Loucy (cell line): ENCODE measurements at regions not wholly inside any gene's neighbourhood (a gene's known extent, or its start where the extent isn't known, plus 50 kb on each side); places are given as distances from the start of the nearest gene placed in this dataset.

Source experiments
- H2AFZ ChIP-seq: fragments of 200-600 bp; sonication (generic); 2 replicates; pipeline ENCODE4 v1.6.0; 2016; ENCODE audit warnings: antibody characterized with exemption, mild to moderate bottlenecking, low read length, moderate library complexity
- H3F3A ChIP-seq: fragments of 200-600 bp; 2 replicates; pipeline ENCODE4 v1.6.0; 2016; ENCODE audit warnings: antibody characterized with exemption, low read depth, mild to moderate bottlenecking
- H3K27me3 ChIP-seq: fragments of 200-600 bp; sonication (generic); 2 replicates; pipeline ENCODE4 v1.6.1; 2014; ENCODE audit warnings: low read length, mild to moderate bottlenecking; ENCODE audit not compliant: insufficient read depth, poor library complexity, severe bottlenecking
- H3K36me3 ChIP-seq: fragments of 200-600 bp; sonication (generic); 2 replicates; pipeline ENCODE4 v1.6.1; 2016; ENCODE audit warnings: low read length; ENCODE audit not compliant: insufficient read depth
- H3K4me1 ChIP-seq: fragments of 200-600 bp; sonication (generic); 2 replicates; pipeline ENCODE4 v1.5.1; 2014; ENCODE audit warnings: low read length, mild to moderate bottlenecking; ENCODE audit not compliant: insufficient read depth, poor library complexity, severe bottlenecking
- H3K4me2 ChIP-seq: fragments of 200-600 bp; sonication (generic); 2 replicates; pipeline ENCODE4 v1.6.0; 2014; ENCODE audit warnings: antibody characterized with exemption, low read length, low read depth, mild to moderate bottlenecking; ENCODE audit not compliant: poor library complexity, severe bottlenecking
- H3K4me3 ChIP-seq: fragments of 200-600 bp; sonication (generic); 2 replicates; pipeline ENCODE4 v1.5.1; 2014; ENCODE audit warnings: low read length, mild to moderate bottlenecking, mixed read lengths; ENCODE audit not compliant: poor library complexity, severe bottlenecking
- H3K79me2 ChIP-seq: fragments of 200-600 bp; sonication (generic); 2 replicates; pipeline ENCODE4 v1.6.1; 2014; ENCODE audit warnings: low read length; ENCODE audit not compliant: insufficient read depth
- H3K9ac ChIP-seq: fragments of 200-600 bp; sonication (generic); 2 replicates; pipeline ENCODE4 v1.6.0; 2014; ENCODE audit warnings: mild to moderate bottlenecking, low read depth, low read length, moderate library complexity; ENCODE audit not compliant: poor library complexity, severe bottlenecking
- H3K9me2 ChIP-seq: fragments of 200-600 bp; sonication (generic); replicated peaks from 2 replicates; pipeline ENCODE4 v1.6.1; 2016; ENCODE audit warnings: low read depth, low read length, mixed read lengths
- H3K9me3 ChIP-seq: fragments of 200-600 bp; sonication (generic); 2 replicates; pipeline ENCODE4 v1.6.1; 2014; ENCODE audit warnings: mild to moderate bottlenecking, antibody characterized with exemption, low read length, low read depth; ENCODE audit not compliant: insufficient read depth
- H4K20me1 ChIP-seq: fragments of 200-600 bp; sonication (generic); 2 replicates; pipeline ENCODE4 v1.6.0; 2014; ENCODE audit warnings: antibody characterized with exemption, low read length, mild to moderate bottlenecking; ENCODE audit not compliant: insufficient read depth, poor library complexity, severe bottlenecking
- EZH2phosphoT487 ChIP-seq: fragments of 200-600 bp; IDR thresholded peaks from 2 replicates; pipeline ENCODE4 v1.6.1; 2018; ENCODE audit warnings: antibody characterized with exemption, mild to moderate bottlenecking, moderate library complexity, borderline replicate concordance
- TF ChIP-seq, protein P1 (sequence below): fragments of 200-600 bp; sonication (generic); conservative IDR thresholded peaks from 2 replicates; pipeline ENCODE4 v1.5.1; 2014; ENCODE audit warnings: mild to moderate bottlenecking, antibody characterized with exemption, low read length

DNA sequence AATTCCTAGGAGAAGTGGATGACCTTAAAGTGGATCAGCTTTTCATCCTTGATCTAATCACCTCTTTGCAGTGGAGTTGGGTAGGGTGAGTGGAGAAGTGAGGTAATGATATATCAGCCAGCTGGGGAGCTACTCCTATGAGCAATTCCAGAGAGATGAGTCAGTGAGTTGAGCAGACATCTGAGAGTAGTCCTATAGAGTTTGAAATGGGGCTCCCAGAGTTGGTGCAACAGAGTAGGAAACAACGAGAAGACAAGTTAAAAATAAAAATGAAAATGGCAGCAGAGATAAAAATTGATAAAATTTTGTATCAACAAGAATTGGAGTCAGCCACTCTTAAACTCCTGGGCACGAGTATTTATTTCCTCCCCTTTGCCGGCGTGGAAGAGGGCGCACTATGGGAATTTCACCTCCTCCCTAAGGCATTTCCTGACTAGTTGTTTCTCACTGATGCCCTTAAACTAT, 150.8 kb upstream of the DPH6 start:
- TF ChIP-seq, protein P1, sequence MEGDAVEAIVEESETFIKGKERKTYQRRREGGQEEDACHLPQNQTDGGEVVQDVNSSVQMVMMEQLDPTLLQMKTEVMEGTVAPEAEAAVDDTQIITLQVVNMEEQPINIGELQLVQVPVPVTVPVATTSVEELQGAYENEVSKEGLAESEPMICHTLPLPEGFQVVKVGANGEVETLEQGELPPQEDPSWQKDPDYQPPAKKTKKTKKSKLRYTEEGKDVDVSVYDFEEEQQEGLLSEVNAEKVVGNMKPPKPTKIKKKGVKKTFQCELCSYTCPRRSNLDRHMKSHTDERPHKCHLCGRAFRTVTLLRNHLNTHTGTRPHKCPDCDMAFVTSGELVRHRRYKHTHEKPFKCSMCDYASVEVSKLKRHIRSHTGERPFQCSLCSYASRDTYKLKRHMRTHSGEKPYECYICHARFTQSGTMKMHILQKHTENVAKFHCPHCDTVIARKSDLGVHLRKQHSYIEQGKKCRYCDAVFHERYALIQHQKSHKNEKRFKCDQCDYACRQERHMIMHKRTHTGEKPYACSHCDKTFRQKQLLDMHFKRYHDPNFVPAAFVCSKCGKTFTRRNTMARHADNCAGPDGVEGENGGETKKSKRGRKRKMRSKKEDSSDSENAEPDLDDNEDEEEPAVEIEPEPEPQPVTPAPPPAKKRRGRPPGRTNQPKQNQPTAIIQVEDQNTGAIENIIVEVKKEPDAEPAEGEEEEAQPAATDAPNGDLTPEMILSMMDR, result no peak
- TF ChIP-seq EZH2phosphoT487, result no peak
- Histone ChIP-seq H3K4me3 (no peak overlapping the region), H3F3A (no peaks in the 10 kb centered on the region), H2AFZ (no peak overlapping the region), H3K79me2 (no peaks in the 10 kb centered on the region), H3K4me2 (no peak overlapping the region), H4K20me1 (no peaks in the 10 kb centered on the region), H3K27me3 (no peaks in the 10 kb centered on the region), H3K9me3 (no peaks in the 10 kb centered on the region), H3K4me1 (no peaks in the 10 kb centered on the region), H3K9me2 (no peaks in the 10 kb centered on the region), H3K9ac (no peak overlapping the region), H3K36me3 (no peaks in the 10 kb centered on the region)

DNA sequence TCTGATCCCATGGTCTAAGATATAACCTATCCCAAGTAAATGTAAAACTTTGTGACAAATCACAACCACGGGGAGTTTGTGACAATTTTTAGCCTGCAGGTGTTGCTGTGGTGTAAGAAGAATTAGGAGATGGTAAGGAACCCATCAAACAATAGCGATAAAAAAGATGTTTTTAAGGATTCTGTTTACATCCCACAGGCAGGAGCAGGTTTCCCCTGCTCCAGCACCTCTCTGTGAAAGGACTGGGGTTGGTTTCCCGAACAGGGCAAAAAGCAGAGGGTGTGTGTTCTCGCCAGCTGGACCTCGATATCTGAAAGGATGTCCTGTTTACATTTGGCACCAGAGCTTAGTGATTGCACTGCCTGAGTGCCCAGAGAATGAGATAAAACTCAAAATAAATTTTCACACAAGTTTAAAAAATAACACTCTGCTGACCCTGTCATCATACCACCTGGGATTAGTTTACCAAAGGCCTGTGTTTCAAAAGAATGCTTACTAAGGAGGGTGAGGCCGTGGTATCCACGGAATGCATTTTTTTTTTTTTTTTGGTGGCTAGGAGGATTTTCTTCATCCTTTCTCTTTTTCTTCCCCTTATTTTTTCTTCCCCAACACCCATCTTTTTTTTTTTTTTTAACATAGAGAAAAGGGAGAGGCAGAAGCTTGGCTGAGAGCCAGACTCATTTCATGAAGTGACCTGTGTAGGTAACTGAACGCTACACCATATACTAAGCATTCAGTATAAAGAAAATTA, 151.8 kb upstream of the DPH6 start:
- H3K27me3 ChIP-seq, result no peaks in the 10 kb centered on the region
- no peaks in the 10 kb centered on the region for H3K9me2 ChIP-seq
- H3K4me1 ChIP-seq, result no peaks in the 10 kb centered on the region
- H3F3A ChIP-seq, result no peaks in the 10 kb centered on the region
- no peaks in the 10 kb centered on the region for H4K20me1 ChIP-seq
- H3K9me3 ChIP-seq, result no peaks in the 10 kb centered on the region
- H2AFZ ChIP-seq, result no peak overlapping the region
- H3K79me2 ChIP-seq, result no peaks in the 10 kb centered on the region
- H3K4me2 ChIP-seq, result no peak overlapping the region
- H3K4me3 ChIP-seq, result no peak overlapping the region
- TF ChIP-seq, protein P1, result no peak
- no peak for TF ChIP-seq EZH2phosphoT487
- H3K36me3 ChIP-seq, result no peaks in the 10 kb centered on the region
- H3K9ac ChIP-seq, result no peak overlapping the region

DNA sequence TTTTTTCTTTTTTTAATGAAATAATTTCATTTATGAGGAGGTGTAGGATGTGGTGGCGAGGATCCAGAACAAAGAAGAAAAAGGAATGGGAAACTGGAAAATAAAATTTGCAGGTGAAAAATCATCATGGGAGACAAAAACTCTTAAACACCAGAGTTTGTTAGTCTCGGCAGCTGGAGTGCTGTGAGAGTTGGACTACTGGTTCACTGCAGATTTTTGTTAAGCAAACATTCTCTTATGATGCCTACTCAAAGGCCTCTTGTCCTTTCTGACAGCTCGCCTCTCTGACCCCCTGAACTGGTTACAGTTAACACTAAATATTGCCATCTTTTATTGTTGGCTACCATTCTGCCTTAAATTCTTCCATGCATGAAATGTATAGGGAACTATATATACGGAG, 152.4 kb upstream of the DPH6 start:
- Histone ChIP-seq H3K4me2 (no peak overlapping the region), H3K4me3 (no peak overlapping the region), H3F3A (no peaks in the 10 kb centered on the region), H2AFZ (no peak overlapping the region), H4K20me1 (no peaks in the 10 kb centered on the region), H3K27me3 (no peaks in the 10 kb centered on the region), H3K4me1 (no peaks in the 10 kb centered on the region), H3K9me2 (no peaks in the 10 kb centered on the region), H3K9ac (no peak overlapping the region), H3K79me2 (no peaks in the 10 kb centered on the region), H3K9me3 (no peaks in the 10 kb centered on the region), H3K36me3 (no peaks in the 10 kb centered on the region)
- TF ChIP-seq EZH2phosphoT487, result no peak
- TF ChIP-seq, protein P1, result no peak
